ENCODE measurements at regions not wholly inside any gene's neighbourhood (a gene's known extent, or its start where the extent isn't known, plus 50 kb on each side); places are given as distances from the start of the nearest gene placed in this dataset.

GRCh38 chr2:104733226-104733943, 120.5 kb upstream of the POU3F3 start:
- Histone ChIP-seq H3K4me1 (no peaks in the 10 kb centered on the region), H3K4me3 (no peak overlapping the region), H3K27me3 (ENCODE audit: insufficient read depth in 3 of 3, low read length in 2 of 3) (peaks cover 0 to 2% (median 0%) of the 10 kb centered on the region in 3 donors), H3K36me3 (ENCODE audit: insufficient read depth in 1 of 2, low read depth in 1 of 2) (no peaks in the 10 kb centered on the region), H3K27ac (no peak overlapping the region), H3K9me3 (peaks cover 11% of the 10 kb centered on the region)
- TF ChIP-seq CTCF (IDR thresholded peaks at IDR 0.05), result no peak
- DNase-seq, result no peak
- intact Hi-C loops (cut with DNase I), result no loop called here
- WGBS, 3 donors, result 65 to 71% (median 70%) methylated on average over 6 of the region's 6 CpGs
- ATAC-seq, result no peak

GRCh38 chr2:104734937-104735586, 118.9 kb upstream of the POU3F3 start:
- WGBS, 3 donors, result 39 to 40% (median 39%) methylated on average over 6 of the region's 6 CpGs
- no peak for DNase-seq
- no peaks in the 10 kb centered on the region for H3K36me3 ChIP-seq (ENCODE audit: insufficient read depth in 1 of 2, low read depth in 1 of 2)
- TF ChIP-seq CTCF (IDR thresholded peaks at IDR 0.05), result no peak
- H3K27me3 ChIP-seq (ENCODE audit: insufficient read depth in 3 of 3, low read length in 2 of 3), result peaks cover 0 to 4% (median 0%) of the 10 kb centered on the region in 3 donors
- no peak for ATAC-seq
- H3K9me3 ChIP-seq, result peaks cover 11% of the 10 kb centered on the region
- H3K4me3 ChIP-seq, result no peak overlapping the region
- H3K4me1 ChIP-seq, result no peaks in the 10 kb centered on the region
- no peak overlapping the region for H3K27ac ChIP-seq
- intact Hi-C loops (cut with DNase I), result no loop called here

GRCh38 chr2:104736026-104736425, 117.9 kb upstream of the POU3F3 start:
- no peak for DNase-seq
- H3K4me3 ChIP-seq, result no peak overlapping the region
- no peak for TF ChIP-seq CTCF (IDR thresholded peaks at IDR 0.05)
- peaks cover 2% of the 10 kb centered on the region for H3K9me3 ChIP-seq
- H3K36me3 ChIP-seq (ENCODE audit: insufficient read depth in 1 of 2, low read depth in 1 of 2), result no peaks in the 10 kb centered on the region
- no peaks in the 10 kb centered on the region for H3K4me1 ChIP-seq
- H3K27me3 ChIP-seq (ENCODE audit: insufficient read depth in 3 of 3, low read length in 2 of 3), result peaks cover 0 to 4% (median 0%) of the 10 kb centered on the region in 3 donors
- intact Hi-C loops (cut with DNase I), result no loop called here
- H3K27ac ChIP-seq, result no peak overlapping the region
- ATAC-seq, result no peak
- WGBS, 3 donors, result 79 to 85% (median 80%) methylated on average over 7 of the region's 7 CpGs

GRCh38 chr2:104741860-104742259, 112.1 kb upstream of the POU3F3 start:
- Histone ChIP-seq H3K27ac (no peak overlapping the region), H3K9me3 (no peaks in the 10 kb centered on the region), H3K4me3 (no peak overlapping the region), H3K36me3 (ENCODE audit: insufficient read depth in 1 of 2, low read depth in 1 of 2) (no peaks in the 10 kb centered on the region), H3K4me1 (no peaks in the 10 kb centered on the region), H3K27me3 (ENCODE audit: insufficient read depth in 3 of 3, low read length in 2 of 3) (peaks cover 2 to 7% (median 4%) of the 10 kb centered on the region in 3 donors)
- ATAC-seq (no peak), DNase-seq (no peak)
- intact Hi-C loops (cut with DNase I), result no loop called here
- WGBS, 3 donors, result 88 to 90% (median 88%) methylated on average over 3 of the region's 3 CpGs
- no peak for TF ChIP-seq CTCF (IDR thresholded peaks at IDR 0.05)

All from psoas muscle (tissue), 7 donors.